ENCODE measurements at regions not wholly inside any gene's neighbourhood (a gene's known extent, or its start where the extent isn't known, plus 50 kb on each side); places are given as distances from the start of the nearest gene placed in this dataset.

DNA sequence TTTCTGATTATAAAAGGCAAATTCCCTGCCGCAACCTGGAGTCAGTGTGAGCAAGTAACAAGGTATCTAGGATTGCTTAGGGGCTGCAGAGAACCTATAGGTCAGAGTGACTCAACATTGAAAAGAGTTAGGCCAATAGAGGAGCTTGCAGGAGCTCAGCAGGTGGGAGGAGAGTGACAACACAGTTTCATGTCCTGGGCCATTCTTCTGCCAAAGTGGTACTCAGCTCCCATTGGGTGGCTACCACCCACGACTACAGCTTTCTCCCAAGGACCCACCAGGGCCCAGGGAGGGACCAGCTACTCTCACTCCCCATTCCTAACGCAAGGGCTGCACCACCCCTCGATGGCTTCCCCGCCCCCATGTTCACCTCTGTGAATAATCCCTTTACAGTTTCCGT, 86.7 kb upstream of the SPATA31C2 start:
- TF ChIP-seq, protein P1, sequence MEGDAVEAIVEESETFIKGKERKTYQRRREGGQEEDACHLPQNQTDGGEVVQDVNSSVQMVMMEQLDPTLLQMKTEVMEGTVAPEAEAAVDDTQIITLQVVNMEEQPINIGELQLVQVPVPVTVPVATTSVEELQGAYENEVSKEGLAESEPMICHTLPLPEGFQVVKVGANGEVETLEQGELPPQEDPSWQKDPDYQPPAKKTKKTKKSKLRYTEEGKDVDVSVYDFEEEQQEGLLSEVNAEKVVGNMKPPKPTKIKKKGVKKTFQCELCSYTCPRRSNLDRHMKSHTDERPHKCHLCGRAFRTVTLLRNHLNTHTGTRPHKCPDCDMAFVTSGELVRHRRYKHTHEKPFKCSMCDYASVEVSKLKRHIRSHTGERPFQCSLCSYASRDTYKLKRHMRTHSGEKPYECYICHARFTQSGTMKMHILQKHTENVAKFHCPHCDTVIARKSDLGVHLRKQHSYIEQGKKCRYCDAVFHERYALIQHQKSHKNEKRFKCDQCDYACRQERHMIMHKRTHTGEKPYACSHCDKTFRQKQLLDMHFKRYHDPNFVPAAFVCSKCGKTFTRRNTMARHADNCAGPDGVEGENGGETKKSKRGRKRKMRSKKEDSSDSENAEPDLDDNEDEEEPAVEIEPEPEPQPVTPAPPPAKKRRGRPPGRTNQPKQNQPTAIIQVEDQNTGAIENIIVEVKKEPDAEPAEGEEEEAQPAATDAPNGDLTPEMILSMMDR (IDR thresholded peaks at IDR 0.05), result no peak
- Mint-ChIP-seq H3K36me3 (no peaks in the 10 kb centered on the region), H3K27me3 (ENCODE audit: low read depth in 2 of 2) (peaks cover 12 to 16% of the 10 kb centered on the region in 2 donors)

GRCh38 chr9:88221105-88221504, 82.8 kb upstream of the SPATA31C2 start:
- Histone ChIP-seq H3K4me1 (ENCODE audit: control insufficient read depth, insufficient read depth, low read length) (no peaks in the 10 kb centered on the region), H3K27me3 (ENCODE audit: control insufficient read depth, insufficient read depth, low read length) (no peaks in the 10 kb centered on the region), H3K27ac (ENCODE audit: low read length) (no peak overlapping the region), H3K36me3 (ENCODE audit: control insufficient read depth, insufficient read depth, low read length) (no peaks in the 10 kb centered on the region), H3K9me3 (ENCODE audit: control insufficient read depth, insufficient read depth, low read length) (no peaks in the 10 kb centered on the region), H3K4me3 (ENCODE audit: low read length) (no peak overlapping the region)
- Mint-ChIP-seq H3K9me3 (no peaks in the 10 kb centered on the region), H3K36me3 (no peaks in the 10 kb centered on the region), H3K4me3 (no peak overlapping the region), H3K27me3 (ENCODE audit: low read depth in 2 of 2) (peaks cover 19 to 28% of the 10 kb centered on the region in 2 donors), H3K4me1 (peaks cover 0 to 10% of the 10 kb centered on the region in 2 donors), H3K27ac (no peak overlapping the region)
- intact Hi-C loops (cut with micrococcal nuclease), result no loop called here
- DNase-seq, result no peak
- 73% methylated on average over 7 of the region's 7 CpGs for WGBS (ENCODE audit: insufficient coverage)
- no peak for ATAC-seq
- TF ChIP-seq, protein P1 (IDR thresholded peaks at IDR 0.05), result no peak

More for the DNA sequence above, 86.7 kb upstream of the SPATA31C2 start:
- Histone ChIP-seq H3K4me3 (ENCODE audit: low read length) (no peak overlapping the region), H3K4me1 (ENCODE audit: control insufficient read depth, insufficient read depth, low read length) (no peaks in the 10 kb centered on the region), H3K36me3 (ENCODE audit: control insufficient read depth, insufficient read depth, low read length) (no peaks in the 10 kb centered on the region), H3K27me3 (ENCODE audit: control insufficient read depth, insufficient read depth, low read length) (no peaks in the 10 kb centered on the region), H3K9me3 (ENCODE audit: control insufficient read depth, insufficient read depth, low read length) (no peaks in the 10 kb centered on the region), H3K27ac (ENCODE audit: low read length) (no peak overlapping the region)
- WGBS (ENCODE audit: insufficient coverage), result 88% methylated on average over 6 of the region's 6 CpGs
- H3K27ac Mint-ChIP-seq, result no peak overlapping the region
- DNase-seq (no peak), ATAC-seq (no peak)
- intact Hi-C loops (cut with micrococcal nuclease), result no loop called here
- peaks cover 0 to 10% of the 10 kb centered on the region in 2 donors for H3K4me1 Mint-ChIP-seq
- H3K4me3 Mint-ChIP-seq, result no peak overlapping the region
- no peaks in the 10 kb centered on the region for H3K9me3 Mint-ChIP-seq

GRCh38 chr9:88220652-88221051, 82.4 kb upstream of the SPATA31C2 start:
- no peak overlapping the region for H3K4me3 ChIP-seq (ENCODE audit: low read length)
- no peaks in the 10 kb centered on the region for H3K9me3 Mint-ChIP-seq
- TF ChIP-seq, protein P1 (IDR thresholded peaks at IDR 0.05), result no peak

DNA sequence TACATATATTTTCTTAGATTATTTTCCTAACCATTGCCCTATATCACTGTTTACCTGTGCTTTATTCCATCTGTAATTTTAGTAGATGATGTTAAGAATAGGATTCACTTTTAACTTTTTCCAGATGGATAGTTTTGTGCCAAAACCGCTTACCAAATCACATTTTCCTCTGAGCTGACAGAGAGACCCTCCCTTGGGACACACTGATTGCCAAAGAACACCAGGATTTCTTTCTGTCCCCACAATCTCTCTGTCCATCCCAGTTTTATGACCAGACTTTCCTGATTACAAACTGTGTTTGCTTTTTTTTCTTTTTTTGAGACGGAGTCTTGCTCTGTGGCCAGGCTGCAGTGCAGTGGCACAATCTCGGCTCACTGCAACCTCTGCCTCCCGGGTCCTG, 81.3 kb upstream of the SPATA31C2 start:
- WGBS (ENCODE audit: insufficient coverage), result 87% methylated on average over 2 of the region's 4 CpGs
- Histone ChIP-seq H3K4me1 (ENCODE audit: control insufficient read depth, insufficient read depth, low read length) (no peaks in the 10 kb centered on the region), H3K9me3 (ENCODE audit: control insufficient read depth, insufficient read depth, low read length) (no peaks in the 10 kb centered on the region), H3K27me3 (ENCODE audit: control insufficient read depth, insufficient read depth, low read length) (no peaks in the 10 kb centered on the region), H3K27ac (ENCODE audit: low read length) (no peak overlapping the region), H3K4me3 (ENCODE audit: low read length) (no peak overlapping the region), H3K36me3 (ENCODE audit: control insufficient read depth, insufficient read depth, low read length) (no peaks in the 10 kb centered on the region)
- Mint-ChIP-seq H3K36me3 (no peaks in the 10 kb centered on the region), H3K27ac (no peak overlapping the region), H3K9me3 (no peaks in the 10 kb centered on the region), H3K27me3 (ENCODE audit: low read depth in 2 of 2) (peaks cover 23 to 43% of the 10 kb centered on the region in 2 donors), H3K4me3 (no peak overlapping the region), H3K4me1 (peaks cover 0 to 10% of the 10 kb centered on the region in 2 donors)
- TF ChIP-seq, protein P1 (IDR thresholded peaks at IDR 0.05), result no peak
- DNase-seq, result no peak
- ATAC-seq, result no peak
- intact Hi-C loops (cut with micrococcal nuclease), result no loop called here

More at GRCh38 chr9:88220652-88221051, 82.4 kb upstream of the SPATA31C2 start:
- ATAC-seq, result no peak
- no peaks in the 10 kb centered on the region for H3K36me3 ChIP-seq (ENCODE audit: control insufficient read depth, insufficient read depth, low read length)
- no peak for DNase-seq
- WGBS (ENCODE audit: insufficient coverage), result 93% methylated on average over 18 of the region's 20 CpGs
- H3K4me1 ChIP-seq (ENCODE audit: control insufficient read depth, insufficient read depth, low read length), result no peaks in the 10 kb centered on the region
- Mint-ChIP-seq H3K4me1 (peaks cover 0 to 10% of the 10 kb centered on the region in 2 donors), H3K27ac (no peak overlapping the region), H3K27me3 (ENCODE audit: low read depth in 2 of 2) (peaks cover 17 to 32% of the 10 kb centered on the region in 2 donors), H3K36me3 (no peaks in the 10 kb centered on the region), H3K4me3 (no peak overlapping the region)
- no peaks in the 10 kb centered on the region for H3K9me3 ChIP-seq (ENCODE audit: control insufficient read depth, insufficient read depth, low read length)
- H3K27me3 ChIP-seq (ENCODE audit: control insufficient read depth, insufficient read depth, low read length), result no peaks in the 10 kb centered on the region
- H3K27ac ChIP-seq (ENCODE audit: low read length), result no peak overlapping the region
- intact Hi-C loops (cut with micrococcal nuclease), result no loop called here
